K562 (cell line): ENCODE measurements at regions not wholly inside any gene's neighbourhood (a gene's known extent, or its start where the extent isn't known, plus 50 kb on each side); places are given as distances from the start of the nearest gene placed in this dataset.

ENCODE experiments used
- ARNT ChIP-seq, 2 experiments: fragments of 450-650 bp; IDR thresholded peaks; 2 replicates each; pipeline ENCODE4 v1.6.1; 2016; ENCODE audit warnings: mild to moderate bottlenecking in 1 of 2
- ATF7 ChIP-seq: fragments of 450-650 bp; IDR thresholded peaks from 2 replicates; pipeline ENCODE4 v1.7.1; 2014; ENCODE audit warnings: mild to moderate bottlenecking, moderate library complexity
- CEBPB ChIP-seq: fragments of 450-650 bp; IDR thresholded peaks from 2 replicates; pipeline ENCODE4 v1.6.1; 2016; ENCODE audit warnings: missing genetic modification characterization, missing compliant biosample characterization
- CEBPG ChIP-seq, 3 experiments: fragments of 200-800 bp in 1 of 3; sonication (Bioruptor generic) in 1 of 3; sonication (generic) in 1 of 3; formaldehyde crosslinking in 1 of 3; IDR thresholded peaks in 2 of 3; conservative IDR thresholded peaks in 1 of 3; 2 replicates each; pipeline versions ENCODE4 v1.6.1 to v1.8.0; 2016 to 2022; ENCODE audit warnings: missing compliant biosample characterization in 2 of 3, missing genetic modification characterization in 2 of 3, mild to moderate bottlenecking in 1 of 3, missing genetic modification reagents in 1 of 3
- DPF2 ChIP-seq: fragments of 450-650 bp; IDR thresholded peaks from 2 replicates; pipeline ENCODE4 v1.6.1; 2016
- FOXM1 ChIP-seq, 2 experiments: fragments of 450-650 bp in 1 of 2; sonication (generic) in 1 of 2; formaldehyde crosslinking in 1 of 2; IDR thresholded peaks; 2 replicates each; pipeline versions ENCODE4 v1.6.1 to v1.9.0; 2017 to 2022; ENCODE audit warnings: low read depth in 2 of 2, mild to moderate bottlenecking in 2 of 2, missing genetic modification reagents in 1 of 2, moderate library complexity in 1 of 2
- JUND ChIP-seq, 2 experiments: IDR thresholded peaks; 2 replicates in 1 of 2; 3 replicates in 1 of 2; pipeline ENCODE4 v1.6.1; 2011; ENCODE audit warnings: borderline replicate concordance in 2 of 2, low read depth in 2 of 2, low read length in 2 of 2, improper control_type of control experiment in 1 of 2, missing biosample characterization in 1 of 2, missing genetic modification characterization in 1 of 2, missing genetic modification reagents in 1 of 2
- KLF13 ChIP-seq: fragments of 450-650 bp; IDR thresholded peaks from 2 replicates; pipeline ENCODE4 v1.6.1; 2016; ENCODE audit warnings: missing genetic modification characterization, low read depth, mild to moderate bottlenecking, missing compliant biosample characterization, moderate library complexity, borderline replicate concordance
- NR2C1 ChIP-seq, 2 experiments: fragments of 450-650 bp; IDR thresholded peaks; 2 replicates each; pipeline ENCODE4 v1.6.1; 2017; ENCODE audit warnings: mild to moderate bottlenecking in 2 of 2, antibody characterized with exemption in 1 of 2, inconsistent platforms in 1 of 2, missing compliant biosample characterization in 1 of 2, missing genetic modification characterization in 1 of 2
- RBM25 ChIP-seq: fragments of 200-400 bp; formaldehyde crosslinking; IDR thresholded peaks from 2 replicates; pipeline ENCODE4 v1.6.1; 2018; ENCODE audit warnings: low read length, low read depth, moderate library complexity; ENCODE audit not compliant: severe bottlenecking
- RNF2 ChIP-seq: sonication (generic); IDR thresholded peaks from 2 replicates; pipeline ENCODE4 v1.6.1; 2016
- TEAD2 ChIP-seq: fragments of 450-650 bp; IDR thresholded peaks from 2 replicates; pipeline ENCODE4 v1.6.1; 2016; ENCODE audit warnings: missing genetic modification characterization, control low read depth, missing compliant biosample characterization
- TFAM ChIP-seq: fragments of 250-450 bp; sonication (Bioruptor Pico); conservative IDR thresholded peaks from 2 replicates; pipeline ENCODE4 v1.5.0; 2021; ENCODE audit warnings: mild to moderate bottlenecking, moderate library complexity
- TF ChIP-seq, protein P1 (sequence below): fragments of 450-650 bp; IDR thresholded peaks from 2 replicates; pipeline ENCODE4 v1.6.1; 2016; ENCODE audit warnings: mild to moderate bottlenecking

DNA sequence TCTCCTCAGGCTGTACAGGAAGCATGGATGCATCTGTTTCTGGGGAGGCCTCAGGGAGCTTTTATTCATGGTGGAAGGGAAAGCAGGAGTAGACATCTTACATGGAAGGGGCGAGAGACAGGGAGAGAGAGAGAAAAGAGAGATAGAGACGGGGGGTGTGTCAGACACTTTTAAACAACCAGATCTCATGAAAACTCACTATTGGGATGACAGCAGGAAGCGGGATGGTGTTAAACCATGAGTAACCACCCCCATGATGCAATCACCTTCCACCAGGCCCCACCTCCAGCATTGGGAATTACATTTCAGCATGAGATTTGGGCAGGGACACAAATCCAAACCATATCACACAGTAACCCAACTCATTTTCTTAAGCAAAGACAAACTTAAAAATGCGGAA is 110.0 kb upstream of the EEA1 start (continued):
- peak; percentile 42; the same call in 1 of the 2 replicates for TF ChIP-seq JUND (IDR thresholded peaks at IDR 0.05; ENCODE audit: borderline replicate concordance, low read depth, low read length)
- TF ChIP-seq JUND (tag; IDR thresholded peaks at IDR 0.05; ENCODE audit: borderline replicate concordance, low read depth, low read length): no peak
- 0 out of 2 replicates have a peak, but pooled peaks have one; percentile 21 for TF ChIP-seq ATF7
- TF ChIP-seq KLF13: no peak
- no peak for TF ChIP-seq RBM25
- no peak for TF ChIP-seq TEAD2
- TF ChIP-seq CEBPB (tag): 0 out of 2 replicates have a peak, but pooled peaks have one; percentile 35
- TF ChIP-seq CEBPG (CRISPR knock-in tag; IDR thresholded peaks at IDR 0.05): peak; percentile 63
- TF ChIP-seq CEBPG (tag; conservative IDR thresholded peaks at IDR 0.05 in 1 of 2, IDR thresholded peaks at IDR 0.05 in 1 of 2): peak in 1 of 2 experiments; percentile 82; a peak in 2 of 4 replicates
- TF ChIP-seq, protein P1, sequence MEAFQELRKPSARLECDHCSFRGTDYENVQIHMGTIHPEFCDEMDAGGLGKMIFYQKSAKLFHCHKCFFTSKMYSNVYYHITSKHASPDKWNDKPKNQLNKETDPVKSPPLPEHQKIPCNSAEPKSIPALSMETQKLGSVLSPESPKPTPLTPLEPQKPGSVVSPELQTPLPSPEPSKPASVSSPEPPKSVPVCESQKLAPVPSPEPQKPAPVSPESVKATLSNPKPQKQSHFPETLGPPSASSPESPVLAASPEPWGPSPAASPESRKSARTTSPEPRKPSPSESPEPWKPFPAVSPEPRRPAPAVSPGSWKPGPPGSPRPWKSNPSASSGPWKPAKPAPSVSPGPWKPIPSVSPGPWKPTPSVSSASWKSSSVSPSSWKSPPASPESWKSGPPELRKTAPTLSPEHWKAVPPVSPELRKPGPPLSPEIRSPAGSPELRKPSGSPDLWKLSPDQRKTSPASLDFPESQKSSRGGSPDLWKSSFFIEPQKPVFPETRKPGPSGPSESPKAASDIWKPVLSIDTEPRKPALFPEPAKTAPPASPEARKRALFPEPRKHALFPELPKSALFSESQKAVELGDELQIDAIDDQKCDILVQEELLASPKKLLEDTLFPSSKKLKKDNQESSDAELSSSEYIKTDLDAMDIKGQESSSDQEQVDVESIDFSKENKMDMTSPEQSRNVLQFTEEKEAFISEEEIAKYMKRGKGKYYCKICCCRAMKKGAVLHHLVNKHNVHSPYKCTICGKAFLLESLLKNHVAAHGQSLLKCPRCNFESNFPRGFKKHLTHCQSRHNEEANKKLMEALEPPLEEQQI: 0 out of 2 replicates have a peak, but pooled peaks have one; percentile 29
- no peak for TF ChIP-seq DPF2
- TF ChIP-seq RNF2: no peak
- no peak for TF ChIP-seq ARNT (IDR thresholded peaks at IDR 0.05)
- TF ChIP-seq NR2C1 (IDR thresholded peaks at IDR 0.05): no peak
- TF ChIP-seq NR2C1 (tag; IDR thresholded peaks at IDR 0.05): no peak
- TF ChIP-seq TFAM (CRISPR knock-in tag): no peak
- 0 out of 2 replicates have a peak, but pooled peaks have one; percentile 17 for TF ChIP-seq FOXM1 (IDR thresholded peaks at IDR 0.05; ENCODE audit: low read depth)
- no peak for TF ChIP-seq FOXM1 (CRISPR knock-in tag; IDR thresholded peaks at IDR 0.05; ENCODE audit: low read depth)
